ENCODE measurements at regions not wholly inside any gene's neighbourhood (a gene's known extent, or its start where the extent isn't known, plus 50 kb on each side); places are given as distances from the start of the nearest gene placed in this dataset.

- TF ChIP-seq CTCF (IDR thresholded peaks at IDR 0.05; ENCODE audit: insufficient read depth, low read length, poor library complexity, severe bottlenecking) (no peak), EZH2phosphoT487 (conservative IDR thresholded peaks at IDR 0.05; ENCODE audit: low read length) (no peak)
Observed at GRCh38 chr6:27178407-27178730, 69.1 kb upstream of the PRSS16 start.
